GM18508 (cell line): ENCODE measurements at regions not wholly inside any gene's neighbourhood (a gene's known extent, or its start where the extent isn't known, plus 50 kb on each side); places are given as distances from the start of the nearest gene placed in this dataset.
"Not testable (repeated sequence)": the region's sequence is repeated elsewhere in the genome, so short reads cannot be mapped to it uniquely, and the experiment has no call there.

ENCODE experiments used
- ATAC-seq: cut with Tn5 transposase; IDR thresholded peaks from one replicate; pipeline ENCODE4 v1.9.1; 2021; ENCODE audit warnings: moderate number of reproducible peaks; ENCODE audit not compliant: insufficient read depth, unreplicated experiment

- ATAC-seq, result no peak
Measured at GRCh38 chr1:29688471-29689365, 452.4 kb downstream of the PTPRU start.

DNA sequence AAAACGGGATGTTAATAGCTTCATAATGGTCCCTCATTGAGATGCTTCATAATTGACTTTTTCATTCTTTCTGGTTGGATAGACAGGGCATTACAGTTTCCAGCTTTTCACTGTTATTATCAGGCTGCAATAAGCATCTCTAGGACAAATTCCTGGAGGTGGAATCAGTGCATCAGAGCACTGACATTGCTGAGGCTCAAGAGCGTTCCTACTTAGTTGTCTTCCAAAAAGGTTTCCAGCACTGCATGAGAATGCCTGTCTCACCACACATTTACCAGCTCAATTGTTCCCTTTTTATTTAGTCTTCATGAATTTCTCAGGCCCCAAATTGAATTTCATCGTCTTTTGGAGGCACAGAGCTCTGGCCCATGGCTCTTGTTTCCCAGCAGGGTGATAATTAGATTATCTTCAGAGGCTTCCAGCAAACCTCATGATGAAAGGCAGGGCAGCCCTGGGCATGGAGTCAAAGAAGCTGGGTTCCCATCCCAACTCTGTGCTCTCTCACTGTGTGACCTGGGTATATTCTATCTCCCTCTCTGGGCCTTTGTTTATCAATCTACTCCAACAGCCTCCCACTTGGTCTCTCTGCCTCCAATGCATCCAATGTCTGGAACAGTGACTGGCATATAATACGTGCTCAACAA lies 451.4 kb downstream of the PTPRU start:
- ATAC-seq, result no peak

DNA sequence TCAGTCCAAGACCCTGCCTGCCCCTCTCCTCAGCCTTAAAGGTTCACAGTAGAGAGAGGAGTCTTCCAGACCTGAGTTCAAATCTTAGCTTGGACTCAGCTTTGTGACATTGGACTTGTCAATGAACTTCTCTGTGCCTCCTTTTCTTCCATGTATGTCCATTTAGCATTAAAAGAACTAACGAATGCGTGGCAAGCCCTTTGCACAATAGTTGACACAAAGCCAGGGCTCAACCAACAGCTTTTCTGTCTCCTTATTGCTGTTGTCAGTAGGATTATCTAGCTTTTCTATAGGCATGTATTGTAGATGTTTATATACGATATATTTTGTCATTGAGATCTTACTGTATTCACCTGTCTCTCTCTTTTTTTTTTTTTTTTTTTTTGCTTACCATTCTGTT lies 450.8 kb downstream of the PTPRU start:
- no peak for ATAC-seq

GRCh38 chr1:29686012-29686930 lies 449.9 kb downstream of the PTPRU start:
- ATAC-seq, result no peak

- ATAC-seq, result no peak
Measured at GRCh38 chr1:29685387-29685786, 449.1 kb downstream of the PTPRU start.

DNA sequence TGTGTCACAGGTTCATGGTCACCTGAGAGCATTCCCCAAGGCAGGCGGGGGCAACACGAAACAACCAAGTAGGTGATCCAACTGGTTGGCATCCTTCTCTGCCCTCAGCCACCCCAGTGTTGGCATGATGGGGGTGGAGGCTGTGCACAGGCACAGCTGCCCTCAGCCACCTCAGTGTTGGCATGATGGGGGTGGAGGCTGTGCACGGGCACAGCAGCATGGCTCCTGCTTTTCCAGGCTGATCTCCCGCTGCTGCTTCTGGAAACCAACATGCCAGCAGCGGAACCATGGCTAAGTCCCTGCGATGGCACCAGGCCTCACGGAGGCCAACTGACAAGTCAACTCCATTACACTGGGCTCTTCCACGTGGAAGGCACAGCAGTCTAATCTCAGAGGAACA lies 447.8 kb downstream of the PTPRU start:
- ATAC-seq, result no peak

GRCh38 chr1:29683472-29683871 lies 447.1 kb downstream of the PTPRU start:
- no peak for ATAC-seq

DNA sequence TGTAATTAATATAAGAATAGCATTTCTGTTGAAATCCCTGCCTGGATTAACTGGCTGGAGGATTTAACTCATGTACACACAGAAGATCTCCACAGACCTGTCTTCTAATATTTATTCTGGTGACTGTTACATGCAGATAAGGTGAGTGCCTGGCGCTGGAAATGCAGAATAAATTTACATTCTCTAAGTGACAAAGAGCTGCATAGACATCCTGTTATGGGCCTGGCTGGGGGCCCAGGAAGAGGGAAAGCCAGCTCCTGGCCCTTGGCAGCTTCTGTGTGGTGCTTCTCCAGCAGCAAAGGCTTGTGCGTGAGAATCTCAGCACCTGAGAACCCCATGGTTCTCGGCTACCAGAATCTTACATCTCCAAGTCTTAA lies 446.6 kb downstream of the PTPRU start:
- no peak for ATAC-seq

- no peak for ATAC-seq
Measured at GRCh38 chr1:29682171-29682918, 446.0 kb downstream of the PTPRU start.

DNA sequence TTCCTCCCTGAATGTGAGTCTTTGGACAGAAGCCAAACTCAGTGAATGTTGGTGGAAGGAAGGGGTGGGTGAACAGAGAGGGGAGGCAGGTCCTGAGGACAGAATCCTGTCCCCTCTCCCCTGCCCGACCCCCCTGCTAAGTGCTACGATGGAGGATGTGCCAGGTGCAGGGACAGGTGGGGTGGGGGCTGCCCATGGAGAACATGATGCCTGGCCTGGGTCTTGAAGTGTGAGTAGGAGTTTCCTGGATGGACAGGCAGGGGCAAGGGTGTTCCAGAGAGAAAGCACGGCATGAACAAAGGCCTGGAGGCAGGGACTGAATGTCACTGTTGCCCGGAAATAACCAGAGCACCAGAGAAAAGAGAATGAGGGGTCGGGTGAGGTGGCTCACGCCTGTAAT lies 445.1 kb downstream of the PTPRU start:
- ATAC-seq, result not testable (repeated sequence)

- ATAC-seq, result no peak
Measured at GRCh38 chr1:29679828-29680558, 443.7 kb downstream of the PTPRU start.

DNA sequence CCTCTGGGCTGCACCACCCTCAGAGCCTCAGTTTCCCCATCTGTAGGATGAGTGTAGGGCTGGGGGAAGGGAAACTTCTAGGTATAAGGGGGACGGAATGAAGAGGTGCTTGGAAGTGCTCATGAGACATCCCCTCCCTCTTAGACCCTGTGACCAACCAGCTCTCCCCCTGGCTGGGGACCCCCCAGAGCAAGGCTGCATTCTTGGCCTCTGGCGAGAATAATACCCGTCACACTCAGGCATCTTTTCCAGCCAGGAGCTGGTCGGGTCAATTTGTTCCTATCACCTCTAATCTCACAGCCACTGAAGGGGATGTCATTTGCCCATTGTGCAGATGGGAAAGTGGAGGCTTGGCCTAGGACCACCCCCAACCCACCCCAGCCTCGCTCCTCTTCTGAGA lies 443.0 kb downstream of the PTPRU start:
- no peak for ATAC-seq

DNA sequence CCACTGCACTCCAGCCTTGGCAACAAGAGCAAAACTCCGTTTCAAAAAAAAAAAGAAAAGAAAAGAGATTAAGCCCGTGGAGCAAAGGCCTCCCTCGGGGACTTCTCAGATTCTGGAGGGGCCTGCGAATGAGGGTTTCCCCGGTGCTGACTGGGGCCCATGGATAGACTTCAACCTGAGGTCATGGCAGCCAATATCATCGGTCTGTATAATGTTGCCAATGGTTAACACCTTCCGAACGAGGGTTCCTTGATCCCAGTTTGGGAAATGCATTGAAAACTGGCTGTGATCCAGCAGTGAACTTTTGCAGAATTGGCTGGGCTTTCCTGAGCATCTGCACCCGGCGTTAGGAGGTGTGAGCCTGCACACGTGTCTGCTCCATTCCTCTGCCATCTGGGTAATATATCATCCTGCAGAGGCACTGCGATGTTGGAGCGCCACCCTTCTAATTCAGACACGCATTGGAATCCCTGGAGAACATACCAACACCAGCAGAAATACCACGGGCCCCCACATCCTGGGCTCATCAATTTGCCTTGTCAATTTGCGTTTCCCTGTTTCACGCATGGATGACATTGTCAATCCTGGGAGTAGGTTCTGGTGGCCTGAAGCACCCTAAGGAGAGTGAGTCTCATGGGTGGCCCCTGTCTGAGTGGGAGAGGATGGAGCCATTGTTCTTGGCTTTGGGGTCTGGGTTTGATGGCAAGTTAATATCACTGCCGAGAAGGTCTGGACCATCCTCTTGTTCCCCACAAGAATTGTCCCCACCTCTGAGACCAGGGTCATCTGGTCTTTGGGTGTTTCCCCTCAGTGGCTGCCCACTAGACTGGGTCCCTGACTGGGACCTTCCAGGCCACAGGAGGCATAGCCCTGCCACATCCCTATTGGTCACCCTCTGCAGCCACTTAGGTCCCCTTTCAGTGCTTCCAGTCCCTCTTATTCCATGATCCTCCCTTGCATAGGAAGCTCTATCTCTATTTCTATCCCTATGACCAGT lies 441.0 kb downstream of the PTPRU start:
- no peak for ATAC-seq

- ATAC-seq, result no peak
Measured at GRCh38 chr1:29676496-29676895, 440.2 kb downstream of the PTPRU start.

DNA sequence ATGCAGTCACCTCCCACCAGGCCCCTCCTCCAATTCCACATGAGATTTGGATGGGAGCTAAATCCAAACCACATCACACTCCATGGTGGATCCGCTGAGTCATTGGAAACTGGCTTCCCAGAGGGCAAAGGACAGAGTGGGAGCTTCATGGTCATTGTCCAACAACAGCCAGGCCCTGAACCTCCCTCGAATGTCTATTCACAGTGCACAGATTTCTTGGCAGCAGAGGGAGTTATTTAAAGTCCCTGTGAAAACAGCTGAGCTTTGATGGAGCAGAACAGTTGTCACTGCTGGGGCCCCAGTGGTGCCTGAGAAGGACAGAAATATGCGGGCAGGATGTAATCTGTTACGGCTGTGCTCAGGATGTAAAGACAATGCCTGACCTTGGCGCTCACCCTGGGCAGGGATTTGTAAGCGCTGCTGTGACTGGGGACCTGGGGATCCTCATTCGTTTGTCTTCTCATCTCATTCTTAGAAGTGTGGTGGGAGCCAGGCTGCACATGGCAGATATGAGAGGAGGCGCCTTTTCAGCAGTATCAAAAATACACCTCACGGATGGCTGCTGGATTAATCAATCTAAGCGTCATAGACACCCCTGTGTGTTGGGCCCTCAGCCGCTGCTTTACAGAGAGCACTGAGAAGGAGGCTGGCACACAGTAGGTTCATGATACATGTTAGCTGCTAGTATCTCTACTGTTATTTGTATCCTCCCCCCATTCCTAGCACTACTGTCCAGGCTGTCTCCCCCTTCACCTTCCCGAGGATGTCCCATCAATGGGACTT lies 439.4 kb downstream of the PTPRU start:
- ATAC-seq, result no peak

GRCh38 chr1:29674627-29675326 lies 438.5 kb downstream of the PTPRU start:
- no peak for ATAC-seq
